Ishikawa (cell line): ENCODE measurements at regions not wholly inside any gene's neighbourhood (a gene's known extent, or its start where the extent isn't known, plus 50 kb on each side); places are given as distances from the start of the nearest gene placed in this dataset.

Source experiments
- CEBPB ChIP-seq: IDR thresholded peaks from 2 replicates; pipeline ENCODE4 v1.6.1; 2012
- CREB1 ChIP-seq: IDR thresholded peaks from 2 replicates; pipeline ENCODE4 v1.6.1; 2012; ENCODE audit warnings: low read depth
- EGR1 ChIP-seq: IDR thresholded peaks from 2 replicates; pipeline ENCODE4 v1.6.1; 2012
- EP300 ChIP-seq: IDR thresholded peaks from 2 replicates; pipeline ENCODE4 v1.6.1; 2012; ENCODE audit warnings: borderline replicate concordance
- FOXM1 ChIP-seq: IDR thresholded peaks from 2 replicates; pipeline ENCODE4 v1.6.1; 2012; ENCODE audit warnings: low read depth, borderline replicate concordance
- NFIC ChIP-seq: IDR thresholded peaks from 2 replicates; pipeline ENCODE4 v1.6.1; 2012
- RAD21 ChIP-seq: IDR thresholded peaks from 2 replicates; pipeline ENCODE4 v1.6.1; 2012; ENCODE audit warnings: low read depth
- TCF12 ChIP-seq: IDR thresholded peaks from 2 replicates; pipeline ENCODE4 v1.6.1; 2012; ENCODE audit warnings: low read depth
- TEAD4 ChIP-seq: IDR thresholded peaks from 2 replicates; pipeline ENCODE4 v1.6.1; 2012
- YY1 ChIP-seq: IDR thresholded peaks from 2 replicates; pipeline ENCODE4 v1.6.1; 2012; ENCODE audit warnings: low read depth
- ZBTB7A ChIP-seq: IDR thresholded peaks from 2 replicates; pipeline ENCODE4 v1.6.1; 2012; ENCODE audit warnings: low read depth
- TF ChIP-seq, protein P1 (sequence below): IDR thresholded peaks from 2 replicates; pipeline ENCODE4 v1.6.1; 2012
- TF ChIP-seq, protein P2 (sequence below): IDR thresholded peaks from 2 replicates; pipeline ENCODE4 v1.6.1; 2012; ENCODE audit warnings: low read depth, mild to moderate bottlenecking

DNA sequence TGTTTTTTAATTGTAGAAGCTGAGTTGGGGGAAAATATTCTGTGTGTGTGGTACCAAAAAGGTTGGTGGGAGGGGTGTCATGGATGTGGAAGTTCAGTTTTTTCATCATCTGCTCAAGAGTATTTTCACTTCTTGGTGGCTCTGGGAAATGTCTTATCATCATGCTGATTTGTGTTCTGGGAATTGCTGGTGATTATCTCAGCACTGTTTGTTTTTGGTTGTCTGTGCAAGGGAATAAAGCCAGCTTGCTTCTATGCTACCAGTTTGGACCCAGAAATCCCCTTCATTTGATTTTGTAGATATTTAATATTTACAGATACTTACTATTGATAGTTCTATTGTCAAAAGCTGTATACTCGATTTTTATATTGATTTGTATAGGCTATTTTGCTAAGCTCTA, 2289.7 kb downstream of the MAT2B start:
- no peak for TF ChIP-seq CEBPB
- TF ChIP-seq ZBTB7A = no peak
- TF ChIP-seq FOXM1 = no peak
- TF ChIP-seq, protein P1, sequence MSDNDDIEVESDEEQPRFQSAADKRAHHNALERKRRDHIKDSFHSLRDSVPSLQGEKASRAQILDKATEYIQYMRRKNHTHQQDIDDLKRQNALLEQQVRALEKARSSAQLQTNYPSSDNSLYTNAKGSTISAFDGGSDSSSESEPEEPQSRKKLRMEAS = no peak
- TF ChIP-seq RAD21 = no peak
- TF ChIP-seq EP300 = no peak
- TF ChIP-seq EGR1 = no peak
- TF ChIP-seq, protein P2, sequence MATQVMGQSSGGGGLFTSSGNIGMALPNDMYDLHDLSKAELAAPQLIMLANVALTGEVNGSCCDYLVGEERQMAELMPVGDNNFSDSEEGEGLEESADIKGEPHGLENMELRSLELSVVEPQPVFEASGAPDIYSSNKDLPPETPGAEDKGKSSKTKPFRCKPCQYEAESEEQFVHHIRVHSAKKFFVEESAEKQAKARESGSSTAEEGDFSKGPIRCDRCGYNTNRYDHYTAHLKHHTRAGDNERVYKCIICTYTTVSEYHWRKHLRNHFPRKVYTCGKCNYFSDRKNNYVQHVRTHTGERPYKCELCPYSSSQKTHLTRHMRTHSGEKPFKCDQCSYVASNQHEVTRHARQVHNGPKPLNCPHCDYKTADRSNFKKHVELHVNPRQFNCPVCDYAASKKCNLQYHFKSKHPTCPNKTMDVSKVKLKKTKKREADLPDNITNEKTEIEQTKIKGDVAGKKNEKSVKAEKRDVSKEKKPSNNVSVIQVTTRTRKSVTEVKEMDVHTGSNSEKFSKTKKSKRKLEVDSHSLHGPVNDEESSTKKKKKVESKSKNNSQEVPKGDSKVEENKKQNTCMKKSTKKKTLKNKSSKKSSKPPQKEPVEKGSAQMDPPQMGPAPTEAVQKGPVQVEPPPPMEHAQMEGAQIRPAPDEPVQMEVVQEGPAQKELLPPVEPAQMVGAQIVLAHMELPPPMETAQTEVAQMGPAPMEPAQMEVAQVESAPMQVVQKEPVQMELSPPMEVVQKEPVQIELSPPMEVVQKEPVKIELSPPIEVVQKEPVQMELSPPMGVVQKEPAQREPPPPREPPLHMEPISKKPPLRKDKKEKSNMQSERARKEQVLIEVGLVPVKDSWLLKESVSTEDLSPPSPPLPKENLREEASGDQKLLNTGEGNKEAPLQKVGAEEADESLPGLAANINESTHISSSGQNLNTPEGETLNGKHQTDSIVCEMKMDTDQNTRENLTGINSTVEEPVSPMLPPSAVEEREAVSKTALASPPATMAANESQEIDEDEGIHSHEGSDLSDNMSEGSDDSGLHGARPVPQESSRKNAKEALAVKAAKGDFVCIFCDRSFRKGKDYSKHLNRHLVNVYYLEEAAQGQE = no peak
- TF ChIP-seq NFIC = no peak
- no peak for TF ChIP-seq TCF12
- TF ChIP-seq YY1 = no peak
- no peak for TF ChIP-seq CREB1
- no peak for TF ChIP-seq TEAD4
